H1 (cell line): ENCODE measurements at regions not wholly inside any gene's neighbourhood (a gene's known extent, or its start where the extent isn't known, plus 50 kb on each side); places are given as distances from the start of the nearest gene placed in this dataset.

Source experiments
- CTCF ChIA-PET: fragments of 300-600 bp; sonication (Branson Sonifier 250); formaldehyde crosslinking; loops from one replicate; lab custom pipeline; 2021; ENCODE audit not compliant: partially characterized antibody; lab: Charles Lee
- POLR2A ChIA-PET: fragments of 300-600 bp; sonication (Branson Sonifier 250); formaldehyde crosslinking; loops from one replicate; lab custom pipeline; 2021; ENCODE audit warnings: inconsistent platforms; ENCODE audit not compliant: partially characterized antibody; lab: Charles Lee
- DNase-seq, 2 experiments: peaks; one replicate each; pipeline versions ENCODE4 v3.0.0 to v3.0.0-alpha.2; 2010 to 2022; ENCODE audit warnings: low spot score in 2 of 2, low read depth in 1 of 2, mixed read lengths in 1 of 2
- FAIRE-seq: peaks from 2 replicates; lab custom pipeline; 2011; peaks lifted over from hg19 to GRCh38; lab: Jason Lieb, UNC
- H2AFZ ChIP-seq: 2 replicates; pipeline ENCODE4 v1.8.1; 2012; ENCODE audit warnings: low read length, inconsistent platforms
- H2AK5ac ChIP-seq: 2 replicates; pipeline ENCODE4 v1.6.1; 2013; ENCODE audit warnings: low read depth, low read length
- H2BK120ac ChIP-seq: replicated peaks from 2 replicates; pipeline ENCODE3; 2013; ENCODE audit warnings: low read depth, low read length, inconsistent platforms
- H2BK12ac ChIP-seq: 2 replicates; pipeline ENCODE4 v1.6.1; 2013; ENCODE audit warnings: low read depth, low read length
- H2BK15ac ChIP-seq: 2 replicates; pipeline ENCODE4 v1.6.1; 2013; ENCODE audit warnings: low read length
- H2BK20ac ChIP-seq: 2 replicates; pipeline ENCODE4 v1.6.1; 2013; ENCODE audit warnings: low read length
- H2BK5ac ChIP-seq: 2 replicates; pipeline ENCODE4 v1.6.1; 2013; ENCODE audit warnings: low read depth, low read length
- H3K14ac ChIP-seq: 2 replicates; pipeline ENCODE4 v1.6.1; 2013; ENCODE audit warnings: inconsistent platforms; ENCODE audit not compliant: insufficient read length
- H3K18ac ChIP-seq: 2 replicates; pipeline ENCODE4 v1.6.1; 2013; ENCODE audit warnings: low read length; ENCODE audit errors: extremely low read depth
- H3K23ac ChIP-seq: 2 replicates; pipeline ENCODE4 v1.6.1; 2013; ENCODE audit warnings: inconsistent platforms; ENCODE audit not compliant: insufficient read length
- H3K23me2 ChIP-seq: 2 replicates; pipeline ENCODE4 v1.6.1; 2013; ENCODE audit warnings: low read depth, low read length
- H3K27ac ChIP-seq: 2 replicates; pipeline ENCODE4 v1.6.1; 2011; ENCODE audit warnings: low read depth, low read length, inconsistent platforms
- H3K27me3 ChIP-seq, 4 experiments: replicated peaks in 1 of 4; 1 replicate in 1 of 4; 2 replicates in 3 of 4; pipeline versions ENCODE4 v1.6.1 to v1.8.1; 2011 to 2013; ENCODE audit warnings: low read length in 3 of 4, mild to moderate bottlenecking in 3 of 4, inconsistent platforms in 2 of 4, mixed read lengths in 2 of 4, moderate library complexity in 1 of 4; ENCODE audit not compliant: control insufficient read depth in 3 of 4, insufficient read depth in 3 of 4; ENCODE audit errors: extremely low read depth in 1 of 4
- H3K36me3 ChIP-seq, 4 experiments: 2 replicates each; pipeline versions ENCODE4 v1.6.1 to v1.8.1; 2011 to 2013; ENCODE audit warnings: mild to moderate bottlenecking in 4 of 4, low read length in 3 of 4, moderate library complexity in 2 of 4, control low read depth in 1 of 4, inconsistent platforms in 1 of 4; ENCODE audit not compliant: insufficient read depth in 4 of 4, control insufficient read depth in 2 of 4
- H3K4ac ChIP-seq: replicated peaks from 2 replicates; pipeline ENCODE3; 2013; ENCODE audit warnings: low read length, low read depth, mixed read lengths, inconsistent platforms; ENCODE audit not compliant: insufficient read length
- H3K4me1 ChIP-seq, 4 experiments: replicated peaks in 1 of 4; 1 replicate in 1 of 4; 2 replicates in 3 of 4; pipeline versions ENCODE4 v1.6.1 to v1.8.1; 2011 to 2013; ENCODE audit warnings: low read length in 3 of 4, inconsistent platforms in 2 of 4, mixed read lengths in 1 of 4; ENCODE audit not compliant: insufficient read depth in 4 of 4, control insufficient read depth in 3 of 4
- H3K4me2 ChIP-seq, 2 experiments: 2 replicates each; pipeline versions ENCODE4 v1.6.1 to v1.8.1; 2011 to 2013; ENCODE audit warnings: low read depth in 2 of 2, low read length in 2 of 2, control low read depth in 1 of 2, inconsistent platforms in 1 of 2, mild to moderate bottlenecking in 1 of 2; ENCODE audit not compliant: insufficient read depth in 1 of 2
- H3K4me3 ChIP-seq, 4 experiments: fragments of 200-600, 300-600 bp in 1 of 4; sonication (generic), shearing (Covaris generic), sonication (Bioruptor Twin) in 1 of 4; 2 replicates each; pipeline versions ENCODE4 v1.5.1 to v1.8.1; 2011 to 2016; ENCODE audit warnings: low read length in 4 of 4, low read depth in 3 of 4, control low read depth in 2 of 4, inconsistent platforms in 2 of 4, mild to moderate bottlenecking in 2 of 4, mixed read lengths in 1 of 4, moderate library complexity in 1 of 4; ENCODE audit not compliant: insufficient read depth in 2 of 4; ENCODE audit errors: extremely low read depth in 1 of 4
- H3K56ac ChIP-seq: replicated peaks from 2 replicates; pipeline ENCODE3; 2013; ENCODE audit warnings: low read depth, mild to moderate bottlenecking, mixed read lengths, low read length, inconsistent platforms; ENCODE audit not compliant: insufficient read length
- H3K79me1 ChIP-seq: 2 replicates; pipeline ENCODE4 v1.6.1; 2013; ENCODE audit warnings: low read depth, low read length, control low read depth
- H3K79me2 ChIP-seq, 2 experiments: 2 replicates each; pipeline versions ENCODE4 v1.6.1 to v1.8.1; 2012 to 2013; ENCODE audit warnings: low read length in 2 of 2, mild to moderate bottlenecking in 2 of 2, inconsistent platforms in 1 of 2; ENCODE audit not compliant: insufficient read depth in 2 of 2, control insufficient read depth in 1 of 2
- H3K9ac ChIP-seq, 4 experiments: replicated peaks in 1 of 4; 1 replicate in 1 of 4; 2 replicates in 3 of 4; pipeline versions ENCODE4 v1.6.1 to v1.8.1; 2011 to 2013; ENCODE audit warnings: low read depth in 3 of 4, low read length in 3 of 4, control low read depth in 2 of 4, mild to moderate bottlenecking in 2 of 4, moderate library complexity in 2 of 4, inconsistent platforms in 1 of 4; ENCODE audit errors: extremely low read depth in 1 of 4
- H3K9me3 ChIP-seq, 2 experiments: 2 replicates each; pipeline versions ENCODE4 v1.6.1 to v1.8.1; 2012 to 2013; ENCODE audit warnings: mild to moderate bottlenecking in 2 of 2, moderate library complexity in 2 of 2, control low read depth in 1 of 2, inconsistent platforms in 1 of 2, low read depth in 1 of 2, low read length in 1 of 2, mixed read lengths in 1 of 2; ENCODE audit not compliant: insufficient read depth in 2 of 2
- H4K20me1 ChIP-seq, 2 experiments: replicated peaks in 1 of 2; 2 replicates each; pipeline versions ENCODE3 to v1.8.1; 2011 to 2013; ENCODE audit warnings: inconsistent platforms in 2 of 2, low read length in 2 of 2, mild to moderate bottlenecking in 1 of 2; ENCODE audit not compliant: insufficient read depth in 2 of 2, control insufficient read depth in 1 of 2
- H4K5ac ChIP-seq: 2 replicates; pipeline ENCODE4 v1.6.1; 2013; ENCODE audit warnings: low read length, low read depth, mixed read lengths, inconsistent platforms; ENCODE audit not compliant: insufficient read length
- H4K8ac ChIP-seq: 2 replicates; pipeline ENCODE4 v1.8.0; 2013; ENCODE audit warnings: mild to moderate bottlenecking, moderate library complexity, low read length, inconsistent platforms; ENCODE audit not compliant: insufficient read depth; ENCODE audit errors: extremely low read depth
- H4K91ac ChIP-seq: replicated peaks from 2 replicates; pipeline ENCODE3; 2013; ENCODE audit warnings: low read length, mixed read lengths, inconsistent platforms; ENCODE audit not compliant: insufficient read length
- CREB1 ChIP-seq: IDR thresholded peaks from 2 replicates; pipeline ENCODE4 v1.6.1; 2012; ENCODE audit warnings: inconsistent platforms
- EGR1 ChIP-seq: IDR thresholded peaks from 2 replicates; pipeline ENCODE4 v1.6.1; 2011; ENCODE audit warnings: low read depth, low read length, borderline replicate concordance
- EP300 ChIP-seq, 2 experiments: IDR thresholded peaks; 1 replicate in 1 of 2; 2 replicates in 1 of 2; pipeline ENCODE4 v1.6.1; 2011 to 2012; ENCODE audit warnings: low read depth in 2 of 2, low read length in 2 of 2, mild to moderate bottlenecking in 2 of 2, borderline replicate concordance in 1 of 2, inconsistent platforms in 1 of 2, moderate library complexity in 1 of 2
- FOSL1 ChIP-seq: IDR thresholded peaks from 2 replicates; pipeline ENCODE4 v1.6.1; 2011; ENCODE audit warnings: mild to moderate bottlenecking, low read depth, low read length, moderate library complexity; ENCODE audit not compliant: insufficient read depth
- KDM5A ChIP-seq: fragments of 200-600 bp; IDR thresholded peaks from 2 replicates; pipeline ENCODE4 v1.7.1; 2012; ENCODE audit warnings: mild to moderate bottlenecking, low read length, inconsistent platforms, mixed read lengths
- NANOG ChIP-seq: IDR thresholded peaks from 2 replicates; pipeline ENCODE4 v1.6.1; 2011; ENCODE audit warnings: low read length, low read depth, mild to moderate bottlenecking, inconsistent platforms; ENCODE audit not compliant: insufficient read depth, poor library complexity, severe bottlenecking
- SAP30 ChIP-seq: fragments of 300-600 bp; sonication (generic); IDR thresholded peaks from 2 replicates; pipeline ENCODE4 v1.7.1; 2012; ENCODE audit warnings: low read length, moderate library complexity, mild to moderate bottlenecking, inconsistent platforms; ENCODE audit not compliant: insufficient read depth, insufficient replicate concordance
- SIRT6 ChIP-seq: IDR thresholded peaks from one replicate; pipeline ENCODE4 v1.7.1; 2012; ENCODE audit warnings: low read length, inconsistent platforms
- SUZ12 ChIP-seq: fragments of 200-600 bp; sonication (generic); IDR thresholded peaks from 2 replicates; pipeline ENCODE4 v1.6.1; 2012; ENCODE audit warnings: mild to moderate bottlenecking, inconsistent platforms, low read length, moderate library complexity, mixed read lengths
- TBP ChIP-seq: IDR thresholded peaks from 2 replicates; pipeline ENCODE4 v1.6.1; 2011; ENCODE audit warnings: low read depth, low read length, improper control_type of control experiment
- WGBS, 2 experiments: shearing (Covaris generic) in 1 of 2; methylation state at CpG; one replicate each; pipeline versions ENCODE4 v1.1.6 to v1.1.7; 2013 to 2015; ENCODE audit warnings: low lambda C conversion rate in 2 of 2, mixed read lengths in 2 of 2, inconsistent platforms in 1 of 2, low coverage in 1 of 2, missing lambda C conversion rate in 1 of 2; ENCODE audit not compliant: insufficient replicate concordance in 2 of 2, insufficient coverage in 1 of 2, insufficient read length in 1 of 2; ENCODE audit errors: extremely low coverage in 1 of 2, missing lambda C conversion rate in 1 of 2; 5-methylcytosine and 5-hydroxymethylcytosine counted together
- TF ChIP-seq, protein P1 (sequence below), 3 experiments: IDR thresholded peaks; 1 replicate in 2 of 3; 2 replicates in 1 of 3; pipeline versions ENCODE4 v1.5.1 to v1.6.1; 2011; ENCODE audit warnings: low read length in 3 of 3, mild to moderate bottlenecking in 3 of 3, inconsistent platforms in 2 of 3, low read depth in 1 of 3, moderate library complexity in 1 of 3; ENCODE audit not compliant: insufficient read depth in 1 of 3; ENCODE audit errors: control extremely low read depth in 1 of 3

DNA sequence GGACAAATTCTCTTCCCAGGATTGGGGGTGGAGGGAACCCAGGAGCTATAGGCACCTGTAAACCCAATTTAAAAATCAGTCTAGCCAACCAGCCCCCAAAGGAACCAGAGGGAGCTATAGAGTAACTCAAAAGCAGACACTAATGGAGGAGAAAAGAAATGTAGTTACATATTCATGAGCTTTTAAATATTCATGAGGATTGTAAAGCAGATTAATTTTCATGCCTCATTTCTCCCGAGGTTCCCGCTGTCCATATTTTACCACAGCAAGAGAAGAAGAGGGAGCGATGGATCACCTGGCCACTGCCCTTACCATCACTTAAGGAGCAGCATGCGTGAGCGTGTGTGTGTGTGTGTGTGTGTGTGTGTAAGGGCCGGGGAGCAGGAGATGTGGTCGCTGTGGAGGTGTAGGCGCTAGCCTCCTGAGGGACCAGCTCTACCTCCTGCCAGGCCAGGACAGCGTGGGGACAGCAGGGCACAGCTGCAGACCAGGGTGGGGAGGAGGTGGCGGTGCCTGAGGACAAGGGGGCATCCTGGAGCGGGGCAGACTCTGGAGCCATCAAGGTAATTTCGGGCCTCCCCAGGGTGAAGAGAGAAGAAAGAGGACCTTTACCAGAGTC lies 100.7 kb upstream of the THY1 start:
- no peak overlapping the region for H2BK15ac ChIP-seq
- H4K91ac ChIP-seq = no peak overlapping the region
- H2AK5ac ChIP-seq = no peak overlapping the region
- H4K8ac ChIP-seq = no peak overlapping the region
- no peaks in the 10 kb centered on the region for H3K9me3 ChIP-seq
- no peak overlapping the region for H3K56ac ChIP-seq
- H3K4me3 ChIP-seq = no peak overlapping the region
- no peak overlapping the region for H4K5ac ChIP-seq
- no peak overlapping the region for H2BK20ac ChIP-seq
- CTCF ChIA-PET = interaction anchor here (0.6 to 6.2 kb wide), 16 partner anchors 11 to 100 kb away, joined by 3 to 92 read pairs (median 4); no protein-coding TSS in a partner anchor
- H2AFZ ChIP-seq = no peak overlapping the region
- WGBS, 2 experiments = 85% methylated on average over 11 of the region's 12 CpGs; no CpG with 5 or more reads in 1 of the 2 experiments
- H3K36me3 ChIP-seq = no peaks in the 10 kb centered on the region
- H3K4me1 ChIP-seq = no peaks in the 10 kb centered on the region; a peak in 1 of 7 replicates
- no peak overlapping the region for H2BK5ac ChIP-seq
- H3K14ac ChIP-seq = no peak overlapping the region
- no peak overlapping the region for H2BK120ac ChIP-seq
- no peak overlapping the region for H3K9ac ChIP-seq
- no peaks in the 10 kb centered on the region for H3K79me2 ChIP-seq
- POLR2A ChIA-PET = interaction anchor here (1.2 to 1.3 kb wide), 3 partner anchors 8 to 101 kb away, joined by 3 to 4 read pairs (median 3); no protein-coding TSS in a partner anchor
- no peak for FAIRE-seq
- H3K23me2 ChIP-seq = no peaks in the 10 kb centered on the region
- H3K23ac ChIP-seq = no peak overlapping the region
- peaks cover 0 to 4% of the 10 kb centered on the region in 2 experiments for H4K20me1 ChIP-seq
- no peak overlapping the region for H3K4me2 ChIP-seq
- DNase-seq = no peak
- H3K79me1 ChIP-seq = no peaks in the 10 kb centered on the region
- no peaks in the 10 kb centered on the region for H3K27me3 ChIP-seq
- H3K27ac ChIP-seq = no peak overlapping the region
- H2BK12ac ChIP-seq = peak overlapping the region; percentile 87; the same call in 1 of the 2 replicates
- H3K4ac ChIP-seq = no peak overlapping the region
- no peak overlapping the region for H3K18ac ChIP-seq
- TF ChIP-seq EGR1 = no peak
- TF ChIP-seq NANOG = no peak
- TF ChIP-seq FOSL1 = no peak
- TF ChIP-seq SIRT6 = no peak
- TF ChIP-seq CREB1 = no peak
- no peak for TF ChIP-seq EP300 (IDR thresholded peaks at IDR 0.05; ENCODE audit: borderline replicate concordance in 1 of 2, low read depth in 2 of 2, low read length in 2 of 2)
- no peak for TF ChIP-seq SUZ12
- no peak for TF ChIP-seq SAP30
- no peak for TF ChIP-seq TBP
- no peak for TF ChIP-seq KDM5A
- TF ChIP-seq, protein P1, sequence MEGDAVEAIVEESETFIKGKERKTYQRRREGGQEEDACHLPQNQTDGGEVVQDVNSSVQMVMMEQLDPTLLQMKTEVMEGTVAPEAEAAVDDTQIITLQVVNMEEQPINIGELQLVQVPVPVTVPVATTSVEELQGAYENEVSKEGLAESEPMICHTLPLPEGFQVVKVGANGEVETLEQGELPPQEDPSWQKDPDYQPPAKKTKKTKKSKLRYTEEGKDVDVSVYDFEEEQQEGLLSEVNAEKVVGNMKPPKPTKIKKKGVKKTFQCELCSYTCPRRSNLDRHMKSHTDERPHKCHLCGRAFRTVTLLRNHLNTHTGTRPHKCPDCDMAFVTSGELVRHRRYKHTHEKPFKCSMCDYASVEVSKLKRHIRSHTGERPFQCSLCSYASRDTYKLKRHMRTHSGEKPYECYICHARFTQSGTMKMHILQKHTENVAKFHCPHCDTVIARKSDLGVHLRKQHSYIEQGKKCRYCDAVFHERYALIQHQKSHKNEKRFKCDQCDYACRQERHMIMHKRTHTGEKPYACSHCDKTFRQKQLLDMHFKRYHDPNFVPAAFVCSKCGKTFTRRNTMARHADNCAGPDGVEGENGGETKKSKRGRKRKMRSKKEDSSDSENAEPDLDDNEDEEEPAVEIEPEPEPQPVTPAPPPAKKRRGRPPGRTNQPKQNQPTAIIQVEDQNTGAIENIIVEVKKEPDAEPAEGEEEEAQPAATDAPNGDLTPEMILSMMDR (IDR thresholded peaks at IDR 0.05; ENCODE audit: control extremely low read depth in 1 of 3, insufficient read depth in 1 of 3, low read depth in 1 of 3, low read length in 3 of 3) = no peak
